CD1c-positive myeloid dendritic cell (primary cell): ENCODE measurements at regions not wholly inside any gene's neighbourhood (a gene's known extent, or its start where the extent isn't known, plus 50 kb on each side); places are given as distances from the start of the nearest gene placed in this dataset.

ENCODE experiments used
- DNase-seq: peaks from one replicate; pipeline ENCODE4 v3.0.0-alpha.2; 2016; ENCODE audit errors: extremely low spot score

DNA sequence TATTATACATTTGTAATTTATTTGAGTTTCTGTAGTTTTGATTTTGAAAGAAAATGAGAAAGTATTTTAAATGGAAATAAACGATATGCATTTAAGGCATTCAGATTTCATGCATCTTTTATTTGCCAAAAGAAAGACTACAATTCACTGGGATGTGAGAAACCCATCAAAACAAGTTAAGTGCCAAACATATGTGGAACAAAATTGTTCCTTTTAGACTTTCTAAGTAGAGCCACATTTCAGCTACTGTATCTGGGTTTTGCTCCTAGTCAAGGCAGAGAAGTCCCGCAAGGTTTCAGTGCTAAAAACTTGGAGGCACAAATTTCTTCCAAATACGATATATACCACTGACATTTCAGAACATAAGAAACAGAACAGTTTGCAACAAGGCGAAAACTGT, 1191.9 kb downstream of the SLITRK5 start:
- DNase-seq, result no peak

DNA sequence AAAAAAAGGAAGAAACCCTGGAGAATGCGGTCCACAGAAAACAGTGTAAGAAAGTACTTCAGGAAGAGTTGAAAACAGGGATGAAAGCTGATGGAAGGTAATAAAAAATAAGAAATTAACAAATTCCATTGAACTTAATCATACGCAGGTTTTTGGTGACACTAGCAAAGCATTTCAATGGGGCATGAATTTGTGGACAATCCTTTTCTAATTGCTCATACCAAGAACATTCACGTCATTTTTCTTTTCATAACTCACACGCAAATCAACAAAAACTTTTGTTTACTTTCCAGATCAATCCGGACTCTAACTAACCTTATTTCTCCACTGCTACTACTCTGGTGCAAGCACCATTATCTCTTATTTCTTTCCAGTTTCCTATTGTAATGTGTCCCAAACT, 1195.0 kb downstream of the SLITRK5 start:
- no peak for DNase-seq

DNA sequence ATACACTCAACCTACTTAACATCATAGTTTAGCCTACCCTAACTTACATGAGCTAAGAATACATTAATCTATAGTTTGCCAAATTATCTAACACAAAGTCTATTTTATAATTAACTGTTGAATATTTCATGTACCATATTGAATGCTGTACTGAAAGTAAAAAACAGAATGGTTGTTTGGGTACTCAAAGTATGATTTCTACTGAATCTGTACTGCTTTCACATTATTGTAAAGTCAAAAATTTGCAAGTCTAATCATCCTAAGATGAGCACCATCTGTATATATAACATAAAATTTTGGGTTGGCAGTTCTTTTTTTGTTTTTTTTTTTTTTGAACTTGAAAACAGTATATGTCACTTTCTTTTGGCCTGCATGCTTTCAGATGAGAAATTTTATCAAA, 1212.6 kb downstream of the SLITRK5 start:
- DNase-seq, result no peak

DNA sequence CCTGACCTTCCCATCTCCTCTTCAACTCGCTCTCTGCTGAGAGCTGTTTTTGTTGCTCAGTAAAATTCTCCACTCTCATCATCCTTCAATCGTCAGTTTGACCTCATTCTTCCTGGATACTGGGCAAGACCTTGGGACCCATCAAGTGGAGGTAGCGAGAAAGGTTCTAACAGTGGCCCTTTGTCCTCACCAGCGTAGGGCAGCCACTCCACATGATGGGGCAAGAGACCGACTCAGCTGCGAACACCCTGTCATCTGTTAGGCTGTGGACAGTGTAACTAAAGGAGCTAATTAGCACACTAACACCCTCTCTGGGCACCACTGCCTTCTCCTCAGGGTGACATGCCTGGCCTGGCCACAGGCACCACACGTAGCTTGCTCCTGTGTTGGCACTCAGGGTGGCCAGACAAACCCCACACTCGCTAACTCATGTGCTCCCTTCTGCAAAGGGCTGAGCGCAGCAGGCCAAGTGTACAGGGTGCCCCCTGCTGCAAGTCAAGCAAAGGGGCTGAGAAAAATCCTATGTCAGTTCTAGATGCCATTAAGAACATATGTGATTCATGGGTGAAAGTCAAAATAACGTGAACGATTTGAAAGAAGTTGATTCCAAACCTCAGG, 1216.0 kb downstream of the SLITRK5 start:
- no peak for DNase-seq

DNA sequence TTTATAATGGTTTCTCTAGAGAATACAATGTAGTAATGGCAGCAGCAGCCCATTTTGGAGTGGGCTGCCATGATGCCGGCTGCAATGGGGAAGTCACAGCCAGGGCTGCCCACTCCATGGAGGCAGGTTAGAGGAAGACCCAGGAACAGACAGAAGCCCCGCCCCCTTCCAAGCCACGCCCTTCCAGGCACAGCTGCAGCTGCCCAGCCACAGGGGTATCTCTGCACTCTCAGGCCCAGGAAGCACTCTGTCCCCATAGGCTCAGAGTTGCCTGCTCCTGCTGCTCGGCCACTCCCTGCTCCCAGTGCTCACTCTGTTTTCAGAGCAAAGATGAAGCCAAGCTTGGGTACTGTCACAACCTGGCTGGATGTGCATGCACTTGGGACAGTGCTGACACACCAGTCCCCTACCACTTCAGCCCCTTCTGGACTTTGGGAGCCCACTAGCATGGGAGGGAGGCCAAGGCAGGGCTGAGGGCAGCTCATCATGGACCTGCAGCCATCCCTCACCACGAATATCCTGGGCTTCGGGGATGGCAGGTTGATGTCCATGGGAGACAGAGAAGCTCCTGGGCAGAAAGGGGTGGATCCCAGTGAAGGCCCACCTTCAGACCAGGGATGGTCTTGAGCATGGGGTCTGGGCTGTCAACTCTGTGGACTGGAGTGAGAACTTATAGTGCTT, 1224.2 kb downstream of the SLITRK5 start:
- no peak for DNase-seq

DNA sequence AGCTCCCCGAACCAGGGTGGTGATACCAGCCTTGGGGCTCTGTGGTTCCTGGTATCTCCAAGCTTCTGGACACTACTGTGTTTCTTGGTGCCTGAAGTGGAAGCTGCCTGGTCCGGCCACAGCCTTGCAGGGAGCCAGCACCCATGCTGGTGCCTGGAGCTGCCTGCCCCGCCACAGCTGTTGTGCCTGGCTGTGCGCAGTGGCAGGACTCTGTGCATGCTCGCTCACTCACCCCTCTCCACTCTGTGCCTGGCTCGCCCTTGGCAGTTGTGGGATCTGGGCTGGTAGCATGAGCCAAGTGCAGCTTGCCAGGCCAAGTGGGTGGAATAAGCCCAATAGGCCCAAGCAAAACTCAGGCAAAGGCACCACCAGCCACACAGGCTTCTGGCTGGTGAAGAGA, 1225.3 kb downstream of the SLITRK5 start:
- DNase-seq, result no peak

DNA sequence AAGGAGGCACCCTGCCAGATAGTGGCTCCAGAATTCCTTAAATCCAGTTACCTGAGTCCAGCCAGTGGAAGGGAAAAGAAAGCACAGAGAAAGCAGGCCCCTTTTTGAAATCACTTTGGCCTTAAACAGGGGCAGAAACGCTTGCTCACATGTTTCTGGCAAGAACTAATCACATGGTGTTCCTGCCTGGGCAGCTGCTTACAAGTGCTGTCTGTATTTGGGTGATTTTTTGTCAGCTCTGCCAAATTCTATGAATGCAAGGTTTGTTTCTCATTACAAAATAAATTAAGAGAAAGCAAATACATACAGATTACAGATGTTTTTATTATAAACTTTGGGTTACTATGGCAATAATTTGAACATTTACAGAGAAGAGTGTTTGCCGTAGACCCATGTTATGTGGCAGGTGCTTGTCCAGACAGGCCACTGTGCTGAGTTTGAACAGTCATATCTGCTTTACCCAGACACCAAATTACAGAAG, 1237.8 kb downstream of the SLITRK5 start:
- DNase-seq, result no peak

DNA sequence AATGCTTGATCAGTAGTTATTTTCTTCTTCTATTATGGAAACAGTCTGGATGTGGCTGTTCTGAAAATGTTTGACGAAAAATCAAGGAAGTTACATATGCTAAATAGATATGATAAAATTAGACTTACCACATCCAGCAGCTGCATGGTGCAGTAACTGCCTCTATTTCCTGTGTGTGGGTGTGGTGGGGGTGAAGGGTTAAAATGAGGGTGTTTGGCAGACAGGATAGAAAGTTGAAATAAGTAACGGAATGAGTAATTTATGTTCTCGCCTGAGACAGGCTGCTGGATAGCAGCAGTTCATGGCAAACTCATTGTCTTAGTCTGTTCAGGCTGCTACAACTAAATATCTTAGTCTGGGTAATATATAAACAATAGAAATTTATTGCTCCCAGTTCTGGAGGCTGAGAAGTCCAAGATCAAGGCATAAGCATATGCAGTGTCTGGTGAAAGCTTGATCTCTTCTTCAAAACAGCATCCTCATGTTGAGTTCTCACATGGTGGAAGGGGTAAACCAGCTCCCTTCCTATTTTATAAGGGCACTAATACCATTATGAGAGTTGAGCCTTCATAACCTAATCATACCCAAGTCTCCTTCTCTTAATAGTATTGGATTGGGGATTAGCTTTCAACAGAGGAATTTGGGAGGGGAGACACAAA, 1248.9 kb downstream of the SLITRK5 start:
- DNase-seq, result peak; percentile 1

DNA sequence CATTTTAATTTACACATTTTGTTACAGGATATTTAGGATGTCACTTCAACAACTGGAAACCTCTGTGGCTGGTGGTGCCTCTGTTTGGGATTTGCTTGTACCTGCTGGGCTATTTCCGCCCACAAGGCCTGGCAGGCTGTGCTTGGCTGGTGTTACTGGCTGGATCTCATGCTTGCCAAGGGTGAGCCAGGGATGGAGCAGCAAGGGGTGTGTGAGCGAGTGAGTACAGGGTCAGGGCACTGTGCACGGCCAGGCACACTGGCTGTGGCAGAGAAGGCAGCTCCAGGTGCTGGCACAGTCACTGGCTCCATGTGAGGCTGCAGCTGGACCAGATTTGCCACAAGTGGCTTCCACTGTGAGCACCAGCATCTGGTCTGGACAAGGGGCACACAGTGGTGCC, 1254.8 kb downstream of the SLITRK5 start:
- DNase-seq, result no peak

DNA sequence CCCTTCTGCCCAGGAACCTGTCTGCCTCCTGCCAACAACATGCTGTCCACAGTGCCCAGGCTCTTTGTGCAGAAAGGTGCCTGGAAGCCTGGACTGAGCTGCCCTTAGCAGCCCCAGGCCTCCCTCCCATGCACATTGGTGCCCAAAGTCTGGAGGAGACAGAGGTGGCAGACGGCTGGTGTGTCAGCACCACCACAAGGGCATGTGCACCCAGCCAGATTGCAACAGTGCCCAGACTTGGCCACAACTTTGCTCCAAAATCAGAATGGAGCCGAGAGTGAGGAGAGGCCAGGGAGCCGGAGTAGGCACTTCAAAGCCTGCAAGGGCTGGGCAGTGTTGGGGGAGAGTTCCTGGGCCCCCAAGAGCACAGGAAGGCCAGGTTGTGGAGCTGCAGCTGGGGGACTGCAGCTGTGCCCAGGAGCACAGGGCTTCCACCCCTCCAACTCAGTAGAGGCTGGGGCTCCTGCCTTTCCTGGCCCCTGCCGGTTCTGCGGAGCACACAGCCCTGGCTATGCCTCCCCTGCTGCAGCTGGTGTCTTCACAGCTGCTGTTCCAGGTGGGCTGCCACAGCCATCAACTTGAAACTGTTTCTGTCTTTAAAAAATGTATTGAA, 1255.8 kb downstream of the SLITRK5 start:
- DNase-seq, result no peak

DNA sequence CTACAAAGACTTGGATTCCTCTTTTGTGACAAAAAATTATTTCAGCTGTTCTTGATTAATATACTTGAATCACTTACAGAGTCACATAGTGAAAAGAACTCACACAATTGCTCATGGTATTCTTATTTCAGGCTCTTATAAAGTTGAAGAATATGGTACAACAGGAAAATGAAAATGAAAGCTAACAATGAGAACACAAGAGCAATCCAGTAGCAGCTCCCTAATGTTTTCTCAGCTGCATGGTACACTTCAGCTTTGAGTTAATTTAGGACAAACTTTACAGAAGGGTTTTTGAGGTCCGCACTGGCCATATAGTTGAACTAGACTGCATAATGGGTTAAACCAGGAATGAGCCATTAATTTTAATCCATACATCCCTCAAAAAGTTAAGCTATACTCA, 1261.8 kb downstream of the SLITRK5 start:
- no peak for DNase-seq

DNA sequence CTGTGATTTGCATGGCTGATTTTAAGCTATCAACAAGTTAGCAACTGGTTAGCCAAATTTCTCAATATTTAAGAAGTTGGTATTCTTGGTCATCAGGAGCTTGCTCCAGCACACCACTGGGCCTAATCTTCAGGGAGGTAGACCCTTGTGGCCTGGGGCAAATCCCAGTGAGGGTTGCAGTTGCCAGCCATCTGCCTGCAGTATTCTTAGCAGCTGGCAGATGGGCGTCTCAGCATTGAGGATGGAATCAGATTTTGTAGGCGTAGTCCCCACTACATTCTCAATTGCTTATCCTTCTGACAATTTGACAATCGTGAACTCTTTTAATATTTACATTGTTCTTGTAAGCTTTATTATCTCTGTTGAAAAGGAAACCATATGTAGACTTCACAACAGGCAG, 1266.2 kb downstream of the SLITRK5 start:
- no peak for DNase-seq

DNA sequence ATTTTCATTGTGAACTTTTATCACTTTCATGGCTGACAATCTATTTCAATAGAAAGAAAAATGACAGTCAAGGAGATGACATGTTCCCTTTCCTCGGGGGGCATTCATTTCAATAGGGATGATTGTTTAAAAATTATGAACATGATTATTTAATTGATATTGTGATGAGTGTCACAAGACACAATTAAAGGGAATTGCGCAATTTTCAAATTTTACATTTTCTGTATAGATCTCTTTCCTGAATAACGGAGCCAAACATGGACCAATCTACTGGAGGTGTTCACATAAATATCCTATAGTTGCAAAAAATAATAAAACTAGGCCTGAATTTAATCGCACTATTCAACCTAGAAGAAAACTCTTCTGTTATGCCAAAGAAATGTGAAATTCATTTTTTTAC, 1274.6 kb downstream of the SLITRK5 start:
- DNase-seq, result no peak

DNA sequence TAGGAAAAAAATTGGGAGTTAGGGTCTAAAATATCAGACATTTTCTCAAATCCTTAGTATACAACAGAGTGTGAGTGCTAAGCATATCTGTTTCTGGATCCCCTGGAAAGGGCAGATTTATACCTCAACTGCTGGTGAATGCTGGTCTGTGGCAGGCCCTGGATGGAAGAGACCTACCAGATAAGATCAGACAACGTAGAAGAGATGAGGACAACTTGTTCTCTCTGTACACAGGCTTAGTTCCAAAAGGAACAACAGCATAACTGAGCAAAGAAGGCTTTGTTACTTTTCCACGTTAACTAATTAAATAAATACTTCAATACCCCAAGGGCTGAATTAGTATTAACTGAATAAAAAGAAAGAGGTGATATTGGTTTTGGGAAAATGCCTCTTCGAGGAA, 1277.3 kb downstream of the SLITRK5 start:
- DNase-seq, result no peak

DNA sequence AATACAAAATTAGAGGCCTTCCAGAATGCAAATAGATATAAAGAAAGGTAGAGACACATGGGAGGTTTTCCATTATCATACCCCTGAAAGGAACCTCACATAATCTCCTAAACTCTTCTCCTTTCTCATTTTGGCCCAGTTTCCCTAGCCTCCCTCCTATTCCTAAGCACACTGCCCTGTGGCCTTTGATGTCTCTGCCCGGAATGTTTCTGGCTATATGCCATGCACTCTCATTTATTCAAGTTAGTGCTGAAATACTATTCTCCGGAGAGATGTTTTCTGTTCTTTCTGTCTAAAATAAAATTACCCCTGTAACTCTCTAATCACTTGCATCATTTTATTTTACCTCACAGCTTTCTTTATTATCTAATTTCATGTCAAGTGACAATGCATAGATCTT, 1287.7 kb downstream of the SLITRK5 start:
- DNase-seq, result no peak

DNA sequence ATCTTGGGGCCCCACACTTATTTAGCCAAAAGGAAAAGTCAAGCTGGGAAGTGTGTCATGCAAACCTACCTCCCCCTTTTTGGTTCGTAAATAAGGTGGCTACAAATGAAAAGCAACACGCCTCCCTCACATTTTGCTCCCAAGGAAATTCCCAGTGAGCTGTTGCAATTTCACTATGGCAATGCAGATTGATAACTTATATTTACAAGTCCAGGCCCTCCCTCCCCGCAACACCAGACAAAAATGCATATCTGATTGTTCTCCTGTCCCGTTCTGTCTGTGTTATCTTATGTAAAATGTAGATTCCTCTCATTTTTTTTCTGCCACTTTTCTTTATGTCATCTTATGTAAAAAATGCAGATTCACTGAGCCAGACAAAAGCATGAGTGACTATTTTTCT, 1305.3 kb downstream of the SLITRK5 start:
- no peak for DNase-seq

DNA sequence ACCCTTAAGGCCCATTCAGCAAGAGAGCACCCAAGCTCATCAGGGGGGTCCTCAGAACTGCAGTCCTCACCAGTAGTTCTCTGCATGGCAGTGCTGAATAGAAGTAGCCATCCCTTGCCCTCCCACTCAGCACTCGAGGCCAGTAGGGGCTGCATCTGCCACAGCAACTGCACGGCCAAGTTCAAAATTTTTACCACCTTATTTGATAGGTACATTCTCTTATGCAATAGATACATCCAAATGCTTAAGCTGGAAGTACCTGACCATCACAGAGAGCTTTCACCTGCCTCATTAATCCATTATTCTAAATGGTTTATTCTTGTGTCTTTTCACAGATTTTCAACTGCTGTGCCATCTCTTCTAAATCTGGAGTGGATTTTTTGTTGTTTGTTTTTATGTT, 1307.4 kb downstream of the SLITRK5 start:
- DNase-seq, result no peak

DNA sequence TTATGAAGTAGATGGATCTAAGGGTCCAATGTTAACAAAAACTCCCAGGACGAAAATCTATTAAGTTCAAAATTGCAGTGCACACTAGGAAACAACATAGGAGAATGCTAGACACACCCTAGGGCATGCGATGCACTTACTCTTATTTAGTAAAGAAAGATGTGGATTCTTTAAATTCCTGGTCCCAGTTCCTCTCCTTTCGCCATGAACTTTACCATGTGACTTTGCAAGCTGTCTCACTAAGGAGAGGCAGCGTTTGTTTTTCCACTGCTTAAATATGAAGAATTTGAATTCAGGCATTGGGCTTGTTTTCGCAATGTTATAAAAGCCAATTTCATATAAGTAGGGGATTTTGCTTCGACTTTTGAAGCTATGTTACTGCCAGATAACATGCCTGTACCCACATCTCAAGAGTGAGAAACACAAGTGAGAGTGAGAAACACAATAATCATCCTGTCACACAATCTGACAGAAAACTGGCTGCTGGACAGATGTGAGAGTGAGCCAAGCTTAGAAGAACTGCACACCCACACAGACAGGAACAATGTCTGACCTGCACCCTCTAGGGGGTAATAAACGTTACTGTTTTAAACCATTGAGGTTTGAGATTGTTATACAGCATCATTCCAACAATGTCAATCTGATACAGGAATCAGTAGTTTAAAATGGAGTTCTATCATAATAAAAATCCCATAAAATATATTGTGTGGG, 1308.4 kb downstream of the SLITRK5 start:
- DNase-seq, result no peak

DNA sequence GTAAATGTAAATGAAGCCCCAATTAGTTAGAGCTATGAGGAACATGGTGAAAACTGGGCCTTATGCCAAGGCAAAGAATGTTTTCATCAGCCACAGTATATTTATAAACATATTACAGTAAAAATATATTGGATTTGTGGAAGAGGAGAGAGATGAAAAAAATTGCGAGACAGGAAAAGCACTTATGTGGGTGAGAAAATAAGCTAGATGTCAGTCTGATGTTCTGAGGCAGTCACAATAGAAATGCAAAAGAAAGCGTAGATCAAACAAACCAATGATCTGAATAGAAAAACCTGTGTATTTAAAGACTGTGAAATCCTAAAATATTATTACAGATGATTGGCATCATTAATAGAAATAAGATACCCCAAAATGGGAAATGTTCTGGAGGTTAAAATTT, 1332.5 kb downstream of the SLITRK5 start:
- DNase-seq, result no peak

DNA sequence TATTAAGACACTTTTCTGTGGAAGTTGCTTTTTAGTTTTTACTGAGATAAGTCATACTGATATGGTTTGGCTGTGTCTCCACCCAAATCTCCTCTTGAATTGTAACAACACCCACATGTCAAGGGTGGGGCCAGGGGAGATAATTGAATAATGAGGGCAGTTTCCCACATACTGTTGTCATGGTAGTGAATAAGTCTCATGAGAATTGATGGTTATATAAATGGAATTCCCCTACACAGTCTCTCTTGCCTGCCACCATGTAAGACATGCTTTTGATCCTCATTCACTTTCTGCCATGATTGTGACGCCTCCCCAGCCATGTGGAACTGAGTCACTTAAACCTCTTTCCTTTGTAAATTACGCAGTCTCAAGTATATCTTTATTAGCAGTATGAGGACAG, 1340.4 kb downstream of the SLITRK5 start:
- no peak for DNase-seq

DNA sequence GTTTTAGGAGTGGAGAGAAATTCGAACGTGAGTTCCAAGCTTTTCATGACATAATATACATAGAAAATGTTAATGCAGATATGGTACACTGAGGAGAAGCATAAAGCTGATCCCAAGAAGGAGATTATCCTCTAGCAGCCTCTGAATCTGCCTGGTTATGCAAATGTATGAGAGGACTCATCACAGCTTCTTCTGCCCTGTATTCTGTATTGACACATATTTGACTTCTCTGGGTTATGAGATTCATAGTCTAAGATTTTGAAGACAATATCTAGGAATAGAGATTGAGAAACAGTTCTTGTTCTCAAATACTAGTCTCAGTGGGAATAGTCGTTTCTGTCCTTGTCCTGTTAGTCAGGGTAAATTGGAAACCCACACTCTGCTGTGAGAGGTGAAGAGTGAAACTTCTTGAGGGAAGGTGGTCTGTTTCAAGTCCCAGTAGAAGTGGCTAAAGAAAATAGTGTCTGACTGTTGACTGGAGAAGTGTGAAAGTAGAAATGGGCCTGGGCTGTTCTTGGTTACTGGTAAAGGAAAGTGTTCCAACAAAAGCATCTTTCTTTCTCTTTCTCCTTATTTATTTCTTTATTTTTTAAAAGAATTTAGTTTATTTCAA, 1356.6 kb downstream of the SLITRK5 start:
- no peak for DNase-seq

DNA sequence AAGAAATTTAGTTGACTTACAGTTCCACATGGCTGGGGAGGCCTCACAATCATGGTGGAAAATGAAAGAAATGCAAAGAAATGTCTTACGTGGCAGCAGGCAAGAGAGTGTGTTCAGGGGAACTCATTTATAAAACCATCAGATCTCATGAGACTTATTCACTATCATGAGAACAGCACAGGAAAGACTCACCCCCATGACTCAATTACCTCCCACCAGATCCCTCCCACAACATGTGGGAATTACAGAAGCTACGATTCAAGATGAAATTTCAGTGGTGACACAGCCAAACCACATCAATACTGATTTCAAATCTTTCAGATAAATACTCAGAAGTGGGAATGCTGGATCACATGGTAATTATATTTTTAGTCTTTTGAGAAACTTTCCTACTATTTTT, 1357.9 kb downstream of the SLITRK5 start:
- DNase-seq, result no peak
